GM18873 (cell line): ENCODE measurements at regions not wholly inside any gene's neighbourhood (a gene's known extent, or its start where the extent isn't known, plus 50 kb on each side); places are given as distances from the start of the nearest gene placed in this dataset.
"Not testable (repeated sequence)": the region's sequence is repeated elsewhere in the genome, so short reads cannot be mapped to it uniquely, and the experiment has no call there.

Source experiments
- ATAC-seq: cut with Tn5 transposase; IDR thresholded peaks from one replicate; pipeline ENCODE4 v1.9.1; 2021; ENCODE audit warnings: mild to moderate bottlenecking, moderate library complexity, moderate number of reproducible peaks; ENCODE audit not compliant: unreplicated experiment, low FRiP score

- no peak for ATAC-seq
Observed at GRCh38 chr17:33679595-33679994, 386.5 kb upstream of the ASIC2 start.

- ATAC-seq: no peak
Observed at GRCh38 chr17:33680472-33680871, 387.4 kb upstream of the ASIC2 start.

GRCh38 chr17:33682599-33682998 is 389.5 kb upstream of the ASIC2 start:
- no peak for ATAC-seq

GRCh38 chr17:33684735-33685134 is 391.6 kb upstream of the ASIC2 start:
- ATAC-seq: no peak

GRCh38 chr17:33686171-33686570 is 393.1 kb upstream of the ASIC2 start:
- ATAC-seq: no peak

- ATAC-seq: no peak
Observed at GRCh38 chr17:33687831-33688230, 394.7 kb upstream of the ASIC2 start.

GRCh38 chr17:33688771-33689170 is 395.7 kb upstream of the ASIC2 start:
- ATAC-seq: no peak

GRCh38 chr17:33689725-33690124 is 396.6 kb upstream of the ASIC2 start:
- no peak for ATAC-seq

GRCh38 chr17:33695431-33695830 is 402.3 kb upstream of the ASIC2 start:
- ATAC-seq: no peak

- no peak for ATAC-seq
Observed at GRCh38 chr17:33696102-33696501, 403.0 kb upstream of the ASIC2 start.

- no peak for ATAC-seq
Observed at GRCh38 chr17:33697557-33697956, 404.5 kb upstream of the ASIC2 start.

- ATAC-seq: no peak
Observed at GRCh38 chr17:33701910-33702309, 408.8 kb upstream of the ASIC2 start.

GRCh38 chr17:33704856-33705255 is 411.8 kb upstream of the ASIC2 start:
- no peak for ATAC-seq

GRCh38 chr17:33709881-33710280 is 416.8 kb upstream of the ASIC2 start:
- ATAC-seq: no peak

GRCh38 chr17:33712120-33712519 is 419.0 kb upstream of the ASIC2 start:
- no peak for ATAC-seq

GRCh38 chr17:33716957-33717356 is 423.9 kb upstream of the ASIC2 start:
- ATAC-seq: no peak

- ATAC-seq: not testable (repeated sequence)
Observed at GRCh38 chr17:33723736-33724135, 430.6 kb upstream of the ASIC2 start.

GRCh38 chr17:33725675-33726271 is 432.7 kb upstream of the ASIC2 start:
- ATAC-seq: no peak

GRCh38 chr17:33730131-33730530 is 437.0 kb upstream of the ASIC2 start:
- ATAC-seq: no peak

- ATAC-seq: no peak
Observed at GRCh38 chr17:33732116-33732515, 439.0 kb upstream of the ASIC2 start.

- ATAC-seq: no peak
Observed at GRCh38 chr17:33739714-33740113, 446.6 kb upstream of the ASIC2 start.

GRCh38 chr17:33745047-33745760 is 452.1 kb upstream of the ASIC2 start:
- no peak for ATAC-seq
